Activated CD4-positive, alpha-beta T cell treated with anti-CD3 and anti-CD28 coated beads for 48 hours (primary cell): ENCODE measurements at regions not wholly inside any gene's neighbourhood (a gene's known extent, or its start where the extent isn't known, plus 50 kb on each side); places are given as distances from the start of the nearest gene placed in this dataset.
"Not testable (repeated sequence)": the region's sequence is repeated elsewhere in the genome, so short reads cannot be mapped to it uniquely, and the experiment has no call there.

Experiments
- DNase-seq: peaks from one replicate; pipeline ENCODE4 v3.0.0-alpha.2; 2020

GRCh38 chr6:67160820-67161219 is 1453.8 kb upstream of the EYS start:
- no peak for DNase-seq

- no peak for DNase-seq
Observed at GRCh38 chr6:67141005-67141404, 1434.0 kb upstream of the EYS start.

DNA sequence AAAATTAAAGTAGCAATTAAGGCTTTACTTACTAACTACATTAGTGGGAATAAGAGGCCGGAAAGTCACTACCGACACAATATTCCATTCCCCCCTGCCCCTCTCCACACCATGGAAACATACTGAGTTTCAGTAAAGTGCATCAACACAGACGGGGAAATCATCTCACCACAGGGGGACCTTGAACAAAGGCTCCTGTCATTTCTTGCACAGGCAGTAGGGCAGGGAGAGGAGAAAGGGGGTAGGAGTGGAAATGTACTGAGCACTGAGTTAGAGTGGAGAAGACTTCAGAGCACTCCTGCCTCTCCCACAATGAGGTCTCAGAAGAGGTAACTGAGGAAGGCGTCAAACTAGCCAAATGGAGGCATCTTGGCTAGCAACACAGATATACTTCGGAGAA is 1426.9 kb upstream of the EYS start:
- DNase-seq = no peak

DNA sequence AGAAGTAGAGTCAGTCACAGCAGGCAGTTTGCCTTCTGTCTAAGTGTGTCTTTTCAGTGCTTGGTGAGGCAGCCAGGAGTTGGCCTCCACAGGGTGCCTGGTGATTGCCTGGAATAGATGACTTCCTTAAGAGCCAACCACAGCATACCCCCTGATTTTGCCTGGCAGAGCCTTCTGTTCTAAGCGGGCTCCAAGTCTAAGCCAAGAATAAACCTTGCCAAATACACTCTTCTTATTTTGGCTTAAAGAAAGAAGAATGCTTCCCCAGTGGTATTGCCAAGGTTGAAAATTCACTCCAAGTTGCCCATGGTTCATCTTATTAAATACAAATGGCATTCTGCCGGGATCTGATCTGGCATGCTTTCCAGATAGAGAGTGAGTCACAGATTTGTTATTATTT is 1424.8 kb upstream of the EYS start:
- DNase-seq = no peak

GRCh38 chr6:67129780-67130179 is 1422.8 kb upstream of the EYS start:
- DNase-seq = no peak

- no peak for DNase-seq
Observed at GRCh38 chr6:67127041-67127440, 1420.0 kb upstream of the EYS start.

DNA sequence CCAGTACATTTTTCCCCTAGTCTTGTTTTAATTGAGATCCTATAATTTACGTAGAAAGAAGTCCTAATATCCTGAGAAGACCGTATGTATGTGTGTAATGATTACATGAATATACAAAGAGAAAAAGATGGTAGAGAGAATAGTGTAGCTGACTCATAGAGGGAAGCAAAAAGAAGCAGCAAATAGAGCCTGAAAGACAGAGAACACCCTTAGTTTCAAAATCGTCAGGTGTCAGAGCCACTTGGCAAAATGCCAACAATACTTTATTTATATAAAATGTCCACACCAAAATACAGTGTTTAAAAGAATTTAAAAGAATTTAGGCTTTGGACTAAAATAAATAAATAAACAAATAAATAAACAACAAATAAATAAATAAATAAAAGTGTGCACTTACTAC is 1414.1 kb upstream of the EYS start:
- DNase-seq = no peak

DNA sequence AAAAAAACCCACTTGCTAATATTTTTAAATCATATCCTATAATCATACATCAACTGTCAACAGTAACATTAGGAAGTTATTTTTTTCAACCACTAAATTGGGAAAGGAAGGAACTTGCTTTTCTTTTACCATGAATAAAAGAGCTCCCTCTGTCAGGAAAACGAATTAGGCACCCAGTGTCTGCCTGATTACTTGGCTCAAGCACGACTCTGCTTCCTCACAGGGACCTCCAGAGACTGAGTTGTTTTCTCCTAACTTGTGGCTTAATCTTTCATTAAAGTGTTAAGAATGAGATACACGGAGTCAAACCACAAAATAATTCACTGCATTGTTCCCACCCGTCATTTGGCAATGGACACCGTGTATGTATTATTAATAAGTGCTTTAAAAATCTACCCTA is 1405.1 kb upstream of the EYS start:
- no peak for DNase-seq

GRCh38 chr6:67102743-67103142 is 1395.7 kb upstream of the EYS start:
- no peak for DNase-seq

DNA sequence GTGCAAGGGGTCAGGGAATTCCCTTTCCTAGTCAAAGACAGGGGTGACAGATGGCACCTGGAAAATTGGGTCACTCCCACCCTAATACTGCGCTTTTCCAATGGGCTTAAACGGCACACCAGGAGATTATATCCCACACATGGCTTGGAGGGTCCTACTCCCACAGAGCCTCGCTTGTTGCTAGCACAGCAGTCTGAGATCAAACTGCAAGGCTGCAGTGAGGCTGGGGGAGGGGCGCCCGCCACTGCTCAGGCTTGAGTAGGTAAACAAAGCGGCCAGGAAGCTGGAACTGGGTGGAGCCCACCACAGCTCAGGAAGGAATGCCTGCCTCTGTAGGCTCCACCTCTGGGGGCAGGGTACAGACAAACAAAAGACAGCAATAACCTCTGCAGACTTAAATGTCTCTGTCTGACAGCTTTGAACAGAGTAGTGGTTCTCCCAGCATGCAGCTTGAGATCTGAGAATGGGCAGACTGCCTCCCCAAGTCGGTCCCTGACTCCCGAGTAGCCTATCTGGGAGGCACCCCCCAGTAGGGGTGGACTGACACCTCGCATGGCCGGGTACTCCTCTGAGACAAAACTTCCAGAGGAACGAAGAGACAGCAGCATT is 1388.7 kb upstream of the EYS start:
- DNase-seq = not testable (repeated sequence)

DNA sequence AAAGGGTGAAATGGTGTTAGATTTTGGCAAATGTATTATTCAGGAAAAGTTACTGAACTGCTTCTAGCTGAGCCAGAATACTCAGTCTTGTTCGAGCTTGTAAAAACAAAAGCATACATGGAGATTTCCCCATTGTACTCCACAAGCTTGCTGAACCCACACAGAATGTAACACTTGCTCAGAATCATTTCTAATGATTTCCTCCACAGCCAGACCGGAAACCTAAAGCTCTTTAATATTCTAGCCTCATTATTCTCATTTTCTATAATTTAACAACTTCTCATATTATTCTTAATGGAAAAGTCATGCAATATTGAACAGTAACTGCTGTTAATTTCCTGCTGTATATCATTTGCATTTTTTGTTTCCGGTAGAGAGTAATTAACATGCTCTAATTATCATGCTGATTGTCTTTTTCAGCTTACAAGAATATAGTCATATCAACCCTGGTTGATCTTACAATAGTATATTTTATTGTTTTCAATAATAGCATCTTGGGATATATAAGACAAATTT is 1387.5 kb upstream of the EYS start:
- DNase-seq = no peak

GRCh38 chr6:67073938-67074337 is 1366.9 kb upstream of the EYS start:
- no peak for DNase-seq

DNA sequence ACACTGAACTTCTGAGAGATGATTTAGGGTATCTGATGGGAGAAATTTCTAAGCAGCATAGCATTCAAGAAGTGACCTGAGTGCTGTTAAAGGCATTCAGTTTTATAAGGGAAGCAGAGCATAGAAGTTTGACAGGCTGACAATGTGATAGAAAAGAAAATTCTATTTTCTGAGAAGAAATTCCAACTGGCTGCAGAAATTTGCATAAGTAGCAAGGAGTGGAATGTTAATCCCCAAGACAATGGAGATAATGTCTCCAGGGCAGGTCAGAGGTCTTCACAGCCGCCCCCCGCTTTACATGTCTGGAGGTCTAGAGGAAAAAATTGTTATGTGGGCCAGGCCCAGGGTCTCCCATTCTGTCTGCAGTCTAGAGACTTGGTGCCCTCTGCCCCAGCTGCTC is 1361.8 kb upstream of the EYS start:
- no peak for DNase-seq

DNA sequence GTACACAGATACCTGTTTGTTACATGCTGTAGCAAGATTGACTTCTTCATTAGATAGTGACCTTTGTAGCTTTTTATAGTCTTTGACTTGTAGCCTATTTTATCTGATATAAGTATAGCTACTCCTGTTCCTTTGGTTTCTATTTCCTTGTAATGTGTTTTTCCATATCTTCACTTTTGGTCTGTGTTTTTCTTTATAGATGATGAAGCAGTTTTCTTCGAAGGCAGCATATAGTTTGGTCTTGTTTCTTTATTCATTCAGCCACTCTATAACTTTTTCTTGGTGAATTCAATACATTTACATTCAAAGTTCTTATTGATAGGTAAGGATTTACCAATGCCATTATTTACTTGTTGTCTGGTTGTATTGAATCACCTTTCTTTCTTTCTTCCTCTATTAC is 1357.3 kb upstream of the EYS start:
- DNase-seq = no peak

DNA sequence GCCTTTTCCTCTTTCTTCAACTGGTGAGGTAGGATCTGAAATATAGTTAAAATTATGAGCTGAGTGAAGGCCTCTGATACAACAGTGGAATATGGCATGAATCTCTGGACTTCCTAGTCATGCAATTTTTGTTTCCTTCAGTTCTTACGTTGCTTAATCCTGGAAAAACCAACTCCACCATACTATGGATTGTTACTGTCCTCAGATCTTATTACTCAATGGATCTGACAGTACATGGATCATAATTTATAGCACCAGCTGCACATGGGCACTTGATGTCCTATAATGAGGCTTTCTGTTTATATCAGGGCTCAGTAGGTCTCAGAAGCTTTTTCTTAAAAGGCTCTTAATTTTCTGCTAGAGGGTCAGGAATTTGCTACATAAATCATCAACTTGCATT is 1341.0 kb upstream of the EYS start:
- no peak for DNase-seq

GRCh38 chr6:67045076-67045475 is 1338.0 kb upstream of the EYS start:
- DNase-seq = no peak

GRCh38 chr6:67031451-67031850 is 1324.4 kb upstream of the EYS start:
- no peak for DNase-seq

- no peak for DNase-seq
Observed at GRCh38 chr6:67030861-67031260, 1323.8 kb upstream of the EYS start.

GRCh38 chr6:67016921-67017460 is 1310.0 kb upstream of the EYS start:
- DNase-seq = no peak

GRCh38 chr6:67011441-67011840 is 1304.4 kb upstream of the EYS start:
- DNase-seq = no peak

DNA sequence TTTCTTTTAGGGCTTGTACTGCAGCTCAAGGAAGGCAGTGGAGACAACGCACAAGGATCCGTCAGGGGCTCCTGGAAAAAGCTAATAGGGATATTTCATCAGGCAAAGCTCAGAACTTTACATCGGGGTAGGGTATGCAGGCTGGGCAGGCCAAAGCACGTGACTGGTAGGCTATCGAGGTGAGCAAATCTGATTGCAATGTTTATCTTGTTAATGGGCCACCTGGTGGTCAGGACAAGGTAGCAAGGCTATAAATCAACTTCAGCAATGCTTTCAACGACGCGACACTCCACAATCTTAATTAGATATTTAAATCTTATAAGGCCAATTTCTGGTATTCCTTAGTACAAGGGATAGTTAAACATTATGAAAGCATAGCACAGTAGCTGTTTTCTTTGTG is 1302.8 kb upstream of the EYS start:
- no peak for DNase-seq

DNA sequence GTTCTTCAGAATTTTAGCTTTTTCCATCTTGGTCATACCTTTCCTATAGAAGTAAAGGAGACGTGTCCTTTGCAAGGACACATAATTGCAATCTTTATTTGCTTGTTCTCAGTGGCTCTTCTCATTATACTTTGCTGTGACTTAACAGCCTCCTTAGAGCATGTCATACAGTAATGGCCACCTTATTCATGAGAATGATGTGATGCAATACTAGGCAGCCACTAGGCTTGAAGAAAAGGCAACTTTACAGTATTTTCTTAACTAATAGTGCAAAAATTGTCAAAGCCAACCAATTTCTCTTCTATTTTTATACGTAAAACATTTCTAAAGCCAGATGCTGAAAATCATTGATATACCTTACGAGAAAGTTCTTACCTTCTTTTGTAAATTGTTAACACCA is 1296.8 kb upstream of the EYS start:
- no peak for DNase-seq

DNA sequence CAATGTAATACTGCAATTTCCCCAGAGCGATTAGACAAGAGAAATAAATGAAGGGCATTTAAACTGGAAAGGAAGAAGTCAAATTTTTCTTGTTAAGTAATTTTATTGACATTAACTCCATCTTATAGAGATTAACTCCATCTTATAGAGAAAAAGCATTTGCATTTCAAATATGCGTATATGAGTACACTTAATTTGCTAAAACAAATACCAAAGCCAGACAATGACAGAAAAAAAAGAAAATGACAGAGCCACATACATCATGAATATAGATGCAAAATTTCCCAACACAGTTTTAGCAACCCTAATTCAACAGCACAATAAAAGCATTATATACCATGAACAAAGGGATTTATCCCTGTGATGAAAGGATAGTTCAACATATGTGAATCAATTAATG is 1293.1 kb upstream of the EYS start:
- no peak for DNase-seq

DNA sequence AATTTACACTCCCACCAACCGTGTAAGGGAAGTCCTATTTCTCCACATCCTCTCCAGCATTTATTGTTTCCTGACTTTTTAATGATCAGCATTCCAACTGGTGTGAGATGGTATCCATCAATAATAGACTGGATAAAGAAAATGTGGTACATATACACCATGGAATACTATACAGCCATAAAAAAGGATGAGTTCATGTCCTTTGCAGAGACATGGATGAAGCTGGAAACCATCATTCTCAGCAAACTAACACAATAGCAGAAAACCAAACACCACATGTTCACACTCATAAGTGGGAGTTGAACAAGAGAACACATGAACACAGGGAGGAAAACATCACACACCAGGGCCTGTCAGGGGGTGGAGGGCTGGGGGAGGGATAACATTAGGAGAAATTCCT is 1290.6 kb upstream of the EYS start:
- DNase-seq = not testable (repeated sequence)

DNA sequence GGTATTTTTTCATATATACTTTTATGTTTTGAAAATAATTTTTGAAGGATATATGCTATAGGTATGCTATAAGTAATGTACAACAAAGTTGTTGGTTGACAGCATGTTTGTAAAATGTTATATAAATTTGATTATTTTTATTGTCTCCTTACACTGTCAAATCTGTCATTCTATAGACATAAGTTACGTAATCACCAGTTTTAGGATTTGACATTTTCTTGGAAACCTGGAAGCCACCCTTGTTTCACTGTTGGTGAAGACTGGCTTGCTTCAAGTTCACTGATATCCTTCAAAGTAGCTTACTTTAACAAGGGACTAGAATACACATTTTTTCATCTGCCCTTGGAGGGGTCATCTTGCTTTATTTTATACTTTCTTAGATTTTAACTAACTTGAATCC is 1288.6 kb upstream of the EYS start:
- DNase-seq = no peak
